OCI-LY3 (cell line): ENCODE measurements at regions not wholly inside any gene's neighbourhood (a gene's known extent, or its start where the extent isn't known, plus 50 kb on each side); places are given as distances from the start of the nearest gene placed in this dataset.

ENCODE experiments used
- H2AFZ ChIP-seq: fragments of 200-600, 300-600 bp; shearing (Covaris generic); 2 replicates; pipeline ENCODE4 v1.6.0; 2014; ENCODE audit warnings: antibody characterized with exemption, low read depth, low read length
- H3K27ac ChIP-seq: fragments of 200-600, 300-600 bp; sonication (generic); 2 replicates; pipeline ENCODE4 v1.5.1; 2014; ENCODE audit warnings: mild to moderate bottlenecking, low read length, moderate library complexity, mixed read lengths
- H3K27me3 ChIP-seq: fragments of 200-600, 300-600 bp; sonication (generic); 2 replicates; pipeline ENCODE4 v1.6.1; 2014; ENCODE audit warnings: low read depth, low read length, mixed read lengths
- H3K36me3 ChIP-seq: fragments of 200-600, 300-600 bp; sonication (generic); replicated peaks from 2 replicates; pipeline ENCODE3; 2014; ENCODE audit warnings: low read depth, low read length, mixed read lengths
- H3K4me1 ChIP-seq: fragments of 300-600, 200-600 bp; sonication (generic); 2 replicates; pipeline ENCODE4 v1.6.1; 2014; ENCODE audit warnings: low read length, mixed read lengths
- H3K4me2 ChIP-seq: fragments of 200-600, 300-600 bp; sonication (generic); 2 replicates; pipeline ENCODE4 v1.6.1; 2014; ENCODE audit warnings: low read length, mixed read lengths
- H3K4me3 ChIP-seq: fragments of 300-600, 200-600 bp; sonication (generic); 2 replicates; pipeline ENCODE4 v1.5.1; 2014; ENCODE audit warnings: antibody characterized with exemption, mild to moderate bottlenecking, low read length, moderate library complexity
- H3K79me2 ChIP-seq: fragments of 300-600, 200-600 bp; shearing (Covaris generic); 2 replicates; pipeline ENCODE4 v1.6.1; 2014; ENCODE audit warnings: mild to moderate bottlenecking, low read length, mixed read lengths
- H3K9ac ChIP-seq: fragments of 300-600, 200-600 bp; shearing (Covaris generic); 2 replicates; pipeline ENCODE4 v1.6.0; 2014; ENCODE audit warnings: mild to moderate bottlenecking, low read length, moderate library complexity
- H3K9me3 ChIP-seq: fragments of 200-600, 300-600 bp; shearing (Covaris generic); 2 replicates; pipeline ENCODE4 v1.6.1; 2014; ENCODE audit warnings: low read length, mixed read lengths; ENCODE audit not compliant: insufficient read depth
- H4K20me1 ChIP-seq: fragments of 200-600, 300-600 bp; sonication (generic); 2 replicates; pipeline ENCODE4 v1.6.1; 2016; ENCODE audit warnings: low read length, mixed read lengths; ENCODE audit not compliant: insufficient read depth
- CTCF ChIP-seq: fragments of 200-600, 300-600 bp; sonication (generic); IDR thresholded peaks from 2 replicates; pipeline ENCODE4 v1.5.1; 2014; ENCODE audit warnings: antibody characterized with exemption, low read length, low read depth
- EZH2phosphoT487 ChIP-seq: fragments of 200-600 bp; shearing (Covaris generic); IDR thresholded peaks from 2 replicates; pipeline ENCODE4 v1.6.1; 2018; ENCODE audit warnings: antibody characterized with exemption, mixed run types, low read depth

DNA sequence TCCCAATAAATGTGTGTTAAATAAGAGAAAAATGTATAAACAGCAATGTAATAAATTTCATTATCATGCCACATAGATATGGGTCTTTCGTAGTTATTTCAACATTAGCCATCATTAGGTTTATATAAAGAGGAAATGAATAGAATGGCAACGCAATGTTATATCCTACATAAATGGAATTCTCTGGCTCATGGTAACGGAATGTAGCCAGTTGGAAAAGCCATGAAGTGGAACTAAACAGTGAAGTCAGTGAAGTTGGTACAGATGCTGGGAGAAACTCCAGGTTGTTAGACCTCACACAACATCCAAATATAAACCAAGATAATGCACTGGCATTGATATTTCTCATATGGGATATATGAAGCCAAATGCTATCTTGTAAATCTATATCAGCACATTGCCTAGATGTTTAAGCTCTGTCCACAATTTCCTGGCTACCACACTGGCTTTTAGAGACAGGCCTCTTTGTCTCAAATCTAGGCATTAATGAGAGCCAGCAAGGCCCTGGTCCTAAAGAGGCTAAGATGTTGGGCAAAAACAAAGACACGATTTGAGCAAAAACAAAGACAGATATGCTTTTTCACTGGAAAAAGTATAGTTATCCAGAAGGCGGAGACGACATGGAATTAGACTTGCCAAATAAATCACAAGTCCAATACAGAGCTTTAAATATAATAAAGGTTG is 861.0 kb downstream of the RPS29 start:
- Histone ChIP-seq H3K9me3 (no peaks in the 10 kb centered on the region), H3K9ac (no peak overlapping the region), H3K27me3 (no peaks in the 10 kb centered on the region), H4K20me1 (no peaks in the 10 kb centered on the region), H3K36me3 (no peaks in the 10 kb centered on the region), H3K4me2 (no peak overlapping the region), H3K4me1 (no peaks in the 10 kb centered on the region), H3K4me3 (no peak overlapping the region), H3K27ac (no peak overlapping the region), H2AFZ (no peak overlapping the region), H3K79me2 (no peaks in the 10 kb centered on the region)
- TF ChIP-seq EZH2phosphoT487 (no peak), CTCF (no peak)

- Histone ChIP-seq H3K4me1 (no peaks in the 10 kb centered on the region), H3K4me3 (no peak overlapping the region), H3K4me2 (no peak overlapping the region), H2AFZ (no peak overlapping the region), H3K9me3 (no peaks in the 10 kb centered on the region), H3K36me3 (no peaks in the 10 kb centered on the region), H4K20me1 (no peaks in the 10 kb centered on the region), H3K27me3 (no peaks in the 10 kb centered on the region), H3K79me2 (no peaks in the 10 kb centered on the region), H3K9ac (no peak overlapping the region), H3K27ac (no peak overlapping the region)
- no peak for TF ChIP-seq CTCF
- TF ChIP-seq EZH2phosphoT487, result no peak
Measured at GRCh38 chr14:48723841-48724495, 862.2 kb downstream of the RPS29 start.

- Histone ChIP-seq H3K9ac (no peak overlapping the region), H3K79me2 (no peaks in the 10 kb centered on the region), H3K4me3 (no peak overlapping the region), H2AFZ (no peak overlapping the region), H3K27ac (no peak overlapping the region), H3K4me2 (no peak overlapping the region), H3K27me3 (no peaks in the 10 kb centered on the region), H3K36me3 (no peaks in the 10 kb centered on the region), H3K9me3 (no peaks in the 10 kb centered on the region), H3K4me1 (no peaks in the 10 kb centered on the region), H4K20me1 (no peaks in the 10 kb centered on the region)
- TF ChIP-seq CTCF (no peak), EZH2phosphoT487 (no peak)
Measured at GRCh38 chr14:48714366-48714765, 871.8 kb downstream of the RPS29 start.

DNA sequence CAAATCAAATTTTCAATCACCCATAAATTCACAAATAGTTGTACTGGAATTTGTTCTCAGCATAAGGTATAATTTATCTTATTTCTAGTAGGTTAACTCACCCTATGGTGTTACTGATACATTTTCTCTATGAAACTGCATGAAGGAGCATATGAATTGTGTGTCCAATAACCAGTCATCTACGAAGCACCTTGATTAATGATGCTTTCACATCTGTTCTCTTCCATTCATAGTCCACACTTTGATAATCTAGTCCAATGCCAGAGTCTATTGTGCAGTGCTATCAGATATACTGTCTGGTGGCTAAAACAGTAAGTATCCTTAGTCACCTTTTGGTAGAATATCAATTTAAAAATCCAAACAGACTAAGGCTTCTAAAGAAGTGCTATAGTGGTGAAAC is 876.0 kb downstream of the RPS29 start:
- no peak overlapping the region for H3K9ac ChIP-seq
- H2AFZ ChIP-seq, result no peak overlapping the region
- H3K4me1 ChIP-seq, result no peaks in the 10 kb centered on the region
- no peak overlapping the region for H3K4me2 ChIP-seq
- no peaks in the 10 kb centered on the region for H4K20me1 ChIP-seq
- H3K36me3 ChIP-seq, result no peaks in the 10 kb centered on the region
- H3K27me3 ChIP-seq, result no peaks in the 10 kb centered on the region
- H3K79me2 ChIP-seq, result no peaks in the 10 kb centered on the region
- H3K27ac ChIP-seq, result no peak overlapping the region
- no peak overlapping the region for H3K4me3 ChIP-seq
- no peaks in the 10 kb centered on the region for H3K9me3 ChIP-seq
- TF ChIP-seq CTCF, result no peak
